ENCODE measurements at regions not wholly inside any gene's neighbourhood (a gene's known extent, or its start where the extent isn't known, plus 50 kb on each side); places are given as distances from the start of the nearest gene placed in this dataset.

- no peak for TF ChIP-seq CTCF (conservative IDR thresholded peaks at IDR 0.05; ENCODE audit: low read length)
- no peak for TF ChIP-seq EZH2phosphoT487 (IDR thresholded peaks at IDR 0.05; ENCODE audit: borderline replicate concordance)
Measured at GRCh38 chr7:46741181-46741580, 820.1 kb upstream of the IGFBP3 start.
